Stimulated activated CD4-positive, alpha-beta T cell treated with anti-CD3 and anti-CD28 coated beads, Interleukin-4, amount 100 ng/mL, for 24 hours (primary cell): ENCODE measurements at regions not wholly inside any gene's neighbourhood (a gene's known extent, or its start where the extent isn't known, plus 50 kb on each side); places are given as distances from the start of the nearest gene placed in this dataset.

Experiments
- DNase-seq: peaks from one replicate; pipeline ENCODE4 v3.0.0-alpha.2; 2020

DNA sequence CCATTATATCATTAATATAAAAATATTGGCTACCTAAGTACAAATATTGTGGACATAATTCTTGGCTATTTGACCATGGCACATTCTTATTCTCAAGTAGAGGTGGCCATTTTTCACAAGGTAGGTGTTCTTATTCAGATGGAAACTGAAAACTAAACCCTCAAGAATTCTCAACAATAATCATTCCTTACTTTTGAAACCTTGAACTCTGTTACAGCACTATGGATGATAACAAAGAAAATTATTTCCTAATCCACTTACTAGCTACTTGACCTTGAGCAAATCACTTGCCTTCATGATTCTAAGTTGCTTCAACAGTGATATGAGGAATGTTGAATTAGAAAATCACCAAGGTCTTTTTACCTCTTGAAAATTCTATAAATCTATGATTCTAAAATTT is 482.2 kb downstream of the PTPRC start:
- no peak for DNase-seq

DNA sequence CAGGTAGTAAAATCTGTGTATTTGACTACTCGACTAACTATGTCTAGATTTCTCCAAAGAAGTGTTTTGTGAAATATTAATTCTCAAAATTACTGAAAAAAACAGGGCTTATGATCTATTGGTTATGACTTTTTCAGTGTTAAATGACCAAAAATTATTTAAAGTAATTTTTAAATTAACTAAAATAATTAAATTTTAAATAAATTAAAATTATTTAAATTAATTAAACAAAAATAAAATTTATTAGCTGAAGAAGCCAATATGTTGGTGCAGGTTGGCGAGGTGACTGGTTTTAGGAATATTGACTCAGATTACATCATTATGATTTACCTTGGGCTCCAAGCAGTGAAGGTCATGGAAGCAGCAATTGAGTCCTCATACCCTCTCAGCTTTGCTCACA is 483.2 kb downstream of the PTPRC start:
- no peak for DNase-seq

DNA sequence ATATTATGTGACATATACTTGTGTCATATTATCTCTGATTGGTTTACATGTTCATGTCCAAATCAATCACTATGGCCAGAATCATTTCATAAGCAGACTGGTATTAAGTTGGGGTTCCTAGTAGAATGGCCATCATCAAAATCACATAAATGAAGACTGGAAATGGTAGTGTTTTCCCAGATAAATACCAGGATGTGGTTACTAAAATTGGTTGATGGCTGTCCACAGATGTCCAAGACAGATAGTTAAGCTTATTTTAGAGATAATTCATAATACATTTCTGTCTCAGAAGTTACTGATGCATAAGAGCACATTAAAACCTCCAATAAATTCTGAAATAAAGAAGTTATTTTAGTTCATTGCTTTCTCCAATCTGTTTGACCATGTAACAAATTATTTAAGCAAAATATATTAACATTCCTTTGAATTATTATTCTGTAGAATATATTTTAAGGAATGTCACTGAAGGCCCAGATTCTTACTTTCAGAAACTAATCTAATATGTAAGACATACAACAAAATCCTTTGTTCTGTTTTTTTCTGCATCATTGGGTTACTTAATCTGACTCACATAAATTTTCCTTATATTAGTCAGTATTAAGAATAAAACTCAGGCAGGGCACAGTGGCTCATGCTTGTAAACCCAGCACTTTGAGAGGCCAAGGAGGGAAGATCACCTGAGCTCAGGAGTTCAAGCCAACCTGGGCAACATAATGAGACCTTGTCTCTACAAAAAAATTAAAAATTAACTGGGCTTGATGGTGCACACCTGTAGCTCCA is 483.9 kb downstream of the PTPRC start:
- DNase-seq: no peak

GRCh38 chr1:199123615-199124014 is 484.8 kb downstream of the PTPRC start:
- DNase-seq: no peak

DNA sequence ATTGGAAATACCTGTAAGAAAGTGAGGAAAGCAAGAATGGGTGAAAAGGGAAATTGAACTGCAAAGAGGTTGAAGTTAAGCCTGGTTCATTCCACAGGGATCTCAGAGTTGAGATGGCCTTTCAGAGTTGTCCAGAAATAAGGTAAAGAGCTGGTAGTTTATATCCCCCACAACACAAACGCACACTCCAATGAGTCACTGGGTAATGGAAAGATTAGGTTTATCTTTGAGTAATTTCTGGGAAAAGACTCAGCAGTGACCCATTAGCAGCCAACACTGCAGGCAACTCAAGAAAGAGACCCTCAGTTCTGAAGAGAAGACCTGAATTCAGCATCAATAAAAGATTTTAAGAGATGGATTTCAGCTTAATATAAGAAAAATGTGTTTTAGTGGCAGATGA is 485.5 kb downstream of the PTPRC start:
- DNase-seq: no peak

DNA sequence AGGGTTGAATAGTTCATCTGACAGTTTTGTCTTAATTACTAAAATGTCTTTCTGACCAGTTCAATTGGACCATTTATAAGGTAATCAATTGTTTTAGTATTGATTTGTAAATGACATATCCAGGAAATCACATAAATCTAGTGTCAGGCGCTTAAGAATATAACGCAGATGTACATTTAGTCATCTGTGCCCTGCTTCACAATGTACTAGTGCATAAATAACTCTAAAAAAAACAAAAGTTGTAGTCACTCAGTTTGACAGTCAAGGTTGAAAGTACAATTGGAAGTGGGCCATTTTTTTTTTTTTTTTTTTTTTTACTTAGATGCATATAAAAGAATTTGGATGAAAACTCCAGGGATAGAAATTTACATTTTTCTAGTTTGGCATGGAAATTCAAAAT is 490.4 kb downstream of the PTPRC start:
- DNase-seq: no peak

DNA sequence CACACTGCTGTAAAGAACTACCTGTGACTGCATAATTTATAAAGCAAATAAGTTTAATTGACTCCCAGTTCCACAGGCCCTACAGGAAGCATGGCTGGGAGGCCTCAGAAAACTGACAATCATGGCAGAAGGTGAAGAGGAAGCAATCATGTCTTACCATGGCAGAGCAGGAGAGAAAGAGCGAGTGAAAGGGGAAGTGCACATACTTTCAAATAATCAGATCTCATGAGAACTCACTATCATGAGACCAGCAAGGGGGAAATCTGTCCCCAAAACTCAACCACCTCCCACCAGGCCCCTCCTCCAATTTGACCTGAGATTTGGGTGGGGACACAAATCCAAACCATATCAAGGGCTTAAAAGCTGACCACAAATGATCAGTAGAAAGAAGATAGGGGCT is 493.2 kb downstream of the PTPRC start:
- DNase-seq: no peak

GRCh38 chr1:199135901-199136300 is 497.1 kb downstream of the PTPRC start:
- DNase-seq: no peak

DNA sequence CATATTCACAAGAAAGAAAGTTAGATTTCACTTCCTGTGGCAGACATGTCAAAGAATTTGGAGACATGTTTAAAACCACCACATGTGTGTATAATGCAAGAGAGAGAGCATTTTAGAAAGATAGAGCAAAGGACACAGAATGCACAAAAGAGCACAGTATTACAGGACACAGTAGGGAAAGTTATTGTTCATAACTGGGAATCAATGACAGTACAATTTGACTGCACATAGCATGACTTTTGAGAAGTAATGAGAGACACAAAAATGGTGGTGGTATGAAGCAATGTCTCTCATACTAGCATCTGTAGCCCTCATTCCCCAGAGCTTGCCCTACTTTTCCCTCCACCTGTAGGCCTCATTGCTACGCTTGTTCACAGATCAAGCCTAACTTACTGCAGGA is 499.2 kb downstream of the PTPRC start:
- no peak for DNase-seq

DNA sequence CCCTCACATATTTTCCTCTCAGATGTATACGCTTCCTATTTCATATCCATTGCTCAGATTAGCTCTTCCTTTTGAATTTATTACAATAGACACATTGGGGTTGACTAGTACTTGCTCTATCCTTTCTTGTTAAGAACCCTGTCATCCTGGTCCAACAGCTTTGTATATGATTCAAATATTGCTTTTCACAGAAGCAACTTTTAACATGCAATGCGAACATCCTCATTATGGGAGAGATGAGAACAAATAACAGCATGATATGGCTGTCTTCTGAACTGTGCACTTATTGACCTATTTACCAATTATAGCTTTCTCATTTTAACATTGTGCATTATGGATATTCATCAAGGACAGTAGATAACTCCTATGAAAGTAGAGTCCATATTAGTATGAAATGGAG is 510.8 kb downstream of the PTPRC start:
- no peak for DNase-seq

GRCh38 chr1:199150756-199151155 is 511.9 kb downstream of the PTPRC start:
- no peak for DNase-seq

DNA sequence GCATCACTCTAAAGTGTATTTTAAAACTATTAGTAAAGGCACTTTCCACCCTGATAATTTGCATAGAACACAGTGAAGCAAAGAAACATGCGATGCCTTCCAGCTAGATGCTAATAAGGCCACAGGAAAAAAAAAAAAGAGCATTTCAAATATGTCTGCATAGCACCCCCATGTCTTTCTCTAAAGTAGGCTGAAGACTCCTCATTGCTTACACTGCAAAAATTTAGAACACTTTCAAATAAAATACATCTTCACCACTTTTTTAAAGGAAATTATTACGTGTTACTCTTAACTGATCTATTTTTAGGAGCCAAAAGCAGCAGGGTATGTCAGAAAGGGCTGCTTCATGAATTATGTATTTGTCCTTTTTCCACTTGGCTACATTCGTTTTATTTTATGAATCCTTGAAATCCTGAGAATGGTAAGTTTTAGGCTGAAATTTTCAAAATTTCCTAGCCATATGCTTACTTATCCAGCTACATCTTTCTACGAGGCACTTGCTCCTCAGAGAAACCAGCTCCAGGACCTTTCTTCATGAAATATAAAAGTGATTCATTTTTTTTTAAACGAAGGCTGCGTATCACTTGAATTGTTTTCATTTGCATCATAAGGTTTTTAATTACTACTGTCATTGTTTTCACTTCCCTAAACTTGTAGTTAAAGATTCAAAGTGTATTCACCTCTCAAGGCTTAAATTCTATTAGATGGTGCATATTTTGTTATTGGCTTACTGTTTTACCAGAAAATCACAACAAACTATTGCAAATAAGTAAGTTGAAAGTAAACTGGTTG is 513.0 kb downstream of the PTPRC start:
- no peak for DNase-seq

GRCh38 chr1:199152676-199153075 is 513.8 kb downstream of the PTPRC start:
- DNase-seq: no peak

GRCh38 chr1:199155166-199156019 is 516.6 kb downstream of the PTPRC start:
- no peak for DNase-seq

GRCh38 chr1:199157494-199157893 is 518.7 kb downstream of the PTPRC start:
- no peak for DNase-seq

- DNase-seq: no peak
Measured at GRCh38 chr1:199160521-199161318, 521.9 kb downstream of the PTPRC start.

GRCh38 chr1:199161319-199161680 is 522.5 kb downstream of the PTPRC start:
- no peak for DNase-seq

- DNase-seq: no peak
Measured at GRCh38 chr1:199161766-199162303, 523.0 kb downstream of the PTPRC start.

DNA sequence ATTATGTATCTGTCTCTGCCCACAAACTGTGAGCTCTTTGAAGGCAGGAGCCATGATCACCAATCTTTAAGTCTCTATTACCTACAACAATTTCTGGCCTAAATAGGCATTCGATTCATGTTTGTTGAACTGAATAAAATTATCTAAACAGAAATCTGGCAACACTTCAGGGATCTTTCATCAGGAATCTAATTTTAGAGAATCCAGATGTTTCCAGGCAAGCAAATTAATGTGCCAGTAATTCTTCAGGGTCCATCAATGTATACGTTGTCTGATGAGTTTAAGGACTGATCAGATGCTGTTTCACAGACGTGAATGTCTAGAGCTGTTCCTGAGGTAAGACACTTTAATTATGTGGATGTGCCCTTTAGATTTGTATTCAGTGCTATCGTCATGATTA is 524.4 kb downstream of the PTPRC start:
- DNase-seq: no peak

DNA sequence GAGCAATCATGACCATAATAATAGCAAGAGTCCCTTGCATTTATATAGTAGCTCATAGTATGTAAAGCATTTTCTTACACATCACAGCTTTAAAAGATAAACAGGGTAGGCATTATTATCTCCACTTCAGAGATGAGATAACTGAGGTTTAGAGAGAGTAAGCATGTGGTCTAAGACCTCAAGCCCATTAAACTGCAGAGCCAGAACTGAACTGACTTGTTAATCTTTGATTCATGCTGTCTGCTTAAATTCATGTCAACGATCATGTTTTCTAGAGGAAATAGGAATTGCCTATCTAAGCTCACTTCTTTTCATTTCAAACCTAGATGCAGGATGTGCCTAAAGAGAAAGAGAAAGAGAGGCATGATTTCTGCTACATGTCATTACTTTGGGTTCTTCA is 524.8 kb downstream of the PTPRC start:
- DNase-seq: no peak

DNA sequence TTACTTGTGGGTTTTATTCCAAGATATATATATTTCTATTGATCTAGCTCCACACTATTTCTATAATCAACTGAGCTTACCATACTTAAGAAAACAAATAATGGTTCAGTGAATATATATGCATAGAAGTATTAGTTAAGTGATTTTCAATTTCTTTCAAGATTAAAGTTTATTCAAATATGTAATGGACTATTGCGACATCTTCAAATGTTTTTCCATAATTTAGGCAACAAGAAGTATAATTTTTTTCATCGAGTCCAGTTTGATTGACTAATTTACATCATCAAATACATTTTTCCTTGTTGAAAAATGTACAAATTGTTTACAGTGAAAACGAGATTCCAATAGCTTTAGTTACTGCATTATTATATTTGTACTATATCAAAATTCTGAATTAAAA is 528.6 kb downstream of the PTPRC start:
- DNase-seq: no peak

DNA sequence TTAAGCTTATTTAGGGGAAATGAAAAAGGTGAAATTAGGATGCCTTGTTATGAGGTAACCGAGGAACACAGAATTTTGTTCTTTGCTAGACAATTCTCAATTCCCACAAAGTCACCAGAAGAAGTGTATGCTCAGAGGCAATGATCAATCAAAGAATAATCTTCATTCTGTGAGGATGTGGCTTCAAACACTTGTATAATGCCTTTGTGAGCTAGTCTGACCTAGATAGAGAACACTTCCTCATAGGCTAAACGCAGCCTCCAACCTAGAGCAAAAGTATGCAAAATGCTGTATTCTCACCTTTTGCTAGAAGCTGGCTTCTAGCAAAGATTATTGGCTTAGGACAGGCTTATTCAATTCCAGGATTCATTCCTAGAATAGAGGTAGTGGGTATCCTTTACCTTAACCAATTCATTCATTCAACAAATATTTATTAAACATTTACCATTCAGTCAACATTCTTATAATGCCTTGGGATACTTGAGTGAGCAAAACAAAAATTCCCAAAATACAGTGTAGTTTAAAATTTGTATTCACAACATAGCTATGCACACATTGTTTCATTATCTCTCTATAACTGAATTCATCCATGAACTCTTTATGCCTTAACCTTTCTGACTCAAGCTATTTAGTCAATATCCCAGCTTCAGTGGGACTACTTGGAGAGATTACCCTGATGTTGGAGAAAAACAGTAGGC is 530.2 kb downstream of the PTPRC start:
- DNase-seq: no peak
